Subcutaneous abdominal adipose tissue (tissue), 5 donors: ENCODE measurements at regions not wholly inside any gene's neighbourhood (a gene's known extent, or its start where the extent isn't known, plus 50 kb on each side); places are given as distances from the start of the nearest gene placed in this dataset.

ENCODE experiments used
- H3K27ac ChIP-seq: one replicate; pipeline ENCODE4 v1.7.0; 2013; ENCODE audit warnings: low read depth, mild to moderate bottlenecking, inconsistent platforms, low read length, moderate library complexity
- H3K27me3 ChIP-seq, 5 donors: one replicate each; pipeline ENCODE4 v1.7.0; 2013; ENCODE audit warnings: low read length in 5 of 5, inconsistent platforms in 1 of 5; ENCODE audit not compliant: control insufficient read depth in 5 of 5, insufficient read depth in 4 of 5
- H3K36me3 ChIP-seq, 5 donors: one replicate each; pipeline ENCODE4 v1.7.0; 2013; ENCODE audit warnings: low read length in 5 of 5; ENCODE audit not compliant: control insufficient read depth in 5 of 5, insufficient read depth in 5 of 5
- H3K4me1 ChIP-seq, 5 donors: one replicate each; pipeline ENCODE4 v1.7.0; 2013; ENCODE audit warnings: low read length in 5 of 5, mild to moderate bottlenecking in 3 of 5, moderate library complexity in 1 of 5; ENCODE audit not compliant: control insufficient read depth in 5 of 5, insufficient read depth in 5 of 5
- H3K4me3 ChIP-seq, 5 donors: one replicate each; pipeline ENCODE4 v1.7.0; 2013; ENCODE audit warnings: low read length in 5 of 5, low read depth in 1 of 5
- H3K9ac ChIP-seq, 5 donors: one replicate each; pipeline ENCODE4 v1.7.0; 2013; ENCODE audit warnings: low read length in 5 of 5, mild to moderate bottlenecking in 4 of 5, moderate library complexity in 3 of 5
- H3K9me3 ChIP-seq, 5 donors: one replicate each; pipeline ENCODE4 v1.7.0; 2013; ENCODE audit warnings: low read length in 5 of 5; ENCODE audit not compliant: control insufficient read depth in 5 of 5
- donor health status: healthy.
- donor health status: healthy.
- donor health status: healthy.
- donor health status: healthy.
- donor health status: healthy.

GRCh38 chr6:14456941-14457340, 339.4 kb downstream of the CD83 start:
- Histone ChIP-seq H3K36me3 (no peaks in the 10 kb centered on the region), H3K27ac (no peak overlapping the region), H3K27me3 (no peaks in the 10 kb centered on the region), H3K9ac (no peak overlapping the region), H3K4me3 (no peak overlapping the region), H3K9me3 (no peaks in the 10 kb centered on the region), H3K4me1 (peaks cover 0 to 6% (median 0%) of the 10 kb centered on the region in 5 donors)

GRCh38 chr6:14458669-14459266, 341.2 kb downstream of the CD83 start:
- Histone ChIP-seq H3K27me3 (no peaks in the 10 kb centered on the region), H3K9me3 (no peaks in the 10 kb centered on the region), H3K27ac (no peak overlapping the region), H3K9ac (no peak overlapping the region), H3K4me1 (peaks cover 0 to 6% (median 0%) of the 10 kb centered on the region in 5 donors), H3K36me3 (no peaks in the 10 kb centered on the region), H3K4me3 (no peak overlapping the region)

GRCh38 chr6:14459315-14459714, 341.7 kb downstream of the CD83 start:
- H3K27me3 ChIP-seq, result no peaks in the 10 kb centered on the region
- no peak overlapping the region for H3K4me3 ChIP-seq
- H3K9me3 ChIP-seq, result no peaks in the 10 kb centered on the region
- no peak overlapping the region for H3K27ac ChIP-seq
- no peak overlapping the region for H3K9ac ChIP-seq
- H3K4me1 ChIP-seq, result peaks cover 0 to 9% (median 0%) of the 10 kb centered on the region in 5 donors
- H3K36me3 ChIP-seq, result no peaks in the 10 kb centered on the region

GRCh38 chr6:14460556-14460955, 343.0 kb downstream of the CD83 start:
- H3K27ac ChIP-seq, result no peak overlapping the region
- no peak overlapping the region for H3K4me3 ChIP-seq
- no peak overlapping the region for H3K9ac ChIP-seq
- no peaks in the 10 kb centered on the region for H3K36me3 ChIP-seq
- H3K27me3 ChIP-seq, result no peaks in the 10 kb centered on the region
- H3K4me1 ChIP-seq, result peaks cover 0 to 4% (median 0%) of the 10 kb centered on the region in 5 donors
- peaks cover 0 to 4% (median 0%) of the 10 kb centered on the region in 5 donors for H3K9me3 ChIP-seq

GRCh38 chr6:14462135-14462534, 344.6 kb downstream of the CD83 start:
- H3K4me1 ChIP-seq, result peaks cover 0 to 4% (median 0%) of the 10 kb centered on the region in 5 donors
- no peaks in the 10 kb centered on the region for H3K27me3 ChIP-seq
- H3K4me3 ChIP-seq, result no peak overlapping the region
- peaks cover 0 to 4% (median 0%) of the 10 kb centered on the region in 5 donors for H3K9me3 ChIP-seq
- H3K36me3 ChIP-seq, result no peaks in the 10 kb centered on the region
- no peak overlapping the region for H3K27ac ChIP-seq
- H3K9ac ChIP-seq, result no peak overlapping the region

GRCh38 chr6:14462566-14462965, 345.0 kb downstream of the CD83 start:
- peaks cover 0 to 4% (median 0%) of the 10 kb centered on the region in 5 donors for H3K4me1 ChIP-seq
- H3K36me3 ChIP-seq, result no peaks in the 10 kb centered on the region
- no peak overlapping the region for H3K4me3 ChIP-seq
- H3K9ac ChIP-seq, result no peak overlapping the region
- H3K27me3 ChIP-seq, result no peaks in the 10 kb centered on the region
- H3K9me3 ChIP-seq, result peaks cover 0 to 4% (median 0%) of the 10 kb centered on the region in 5 donors
- no peak overlapping the region for H3K27ac ChIP-seq

- H3K4me3 ChIP-seq, result no peak overlapping the region
- no peaks in the 10 kb centered on the region for H3K27me3 ChIP-seq
- H3K27ac ChIP-seq, result no peak overlapping the region
Observed at GRCh38 chr6:14463110-14463509, 345.5 kb downstream of the CD83 start.

GRCh38 chr6:14464055-14464454, 346.5 kb downstream of the CD83 start:
- H3K9me3 ChIP-seq, result peaks cover 0 to 10% (median 4%) of the 10 kb centered on the region in 5 donors
- no peak overlapping the region for H3K27ac ChIP-seq
- H3K4me1 ChIP-seq, result peaks cover 0 to 11% (median 7%) of the 10 kb centered on the region in 5 donors
- H3K27me3 ChIP-seq, result no peaks in the 10 kb centered on the region
- H3K9ac ChIP-seq, result no peak overlapping the region
- no peak overlapping the region for H3K4me3 ChIP-seq
- H3K36me3 ChIP-seq, result no peaks in the 10 kb centered on the region

More at GRCh38 chr6:14463110-14463509, 345.5 kb downstream of the CD83 start:
- Histone ChIP-seq H3K9me3 (peaks cover 0 to 4% (median 0%) of the 10 kb centered on the region in 5 donors), H3K36me3 (no peaks in the 10 kb centered on the region), H3K9ac (no peak overlapping the region), H3K4me1 (peaks cover 0 to 4% (median 4%) of the 10 kb centered on the region in 5 donors)

- Histone ChIP-seq H3K4me1 (peaks cover 0 to 11% (median 7%) of the 10 kb centered on the region in 5 donors), H3K27ac (no peak overlapping the region), H3K9ac (no peak overlapping the region), H3K36me3 (no peaks in the 10 kb centered on the region), H3K27me3 (no peaks in the 10 kb centered on the region), H3K9me3 (peaks cover 0 to 11% (median 4%) of the 10 kb centered on the region in 5 donors), H3K4me3 (no peak overlapping the region)
Observed at GRCh38 chr6:14464716-14465115, 347.1 kb downstream of the CD83 start.

- no peak overlapping the region for H3K27ac ChIP-seq
- no peak overlapping the region for H3K9ac ChIP-seq
- H3K4me3 ChIP-seq, result no peak overlapping the region
- peaks cover 0 to 11% (median 7%) of the 10 kb centered on the region in 5 donors for H3K4me1 ChIP-seq
- peaks cover 0 to 11% (median 4%) of the 10 kb centered on the region in 5 donors for H3K9me3 ChIP-seq
- H3K27me3 ChIP-seq, result no peaks in the 10 kb centered on the region
- H3K36me3 ChIP-seq, result no peaks in the 10 kb centered on the region
Observed at GRCh38 chr6:14466278-14466677, 348.7 kb downstream of the CD83 start.
